K562 (cell line): ENCODE measurements at regions not wholly inside any gene's neighbourhood (a gene's known extent, or its start where the extent isn't known, plus 50 kb on each side); places are given as distances from the start of the nearest gene placed in this dataset.

ENCODE experiments used
- BRCA1 ChIP-seq, 2 experiments: fragments of 450-650 bp in 1 of 2; sonication (generic) in 1 of 2; formaldehyde crosslinking in 1 of 2; IDR thresholded peaks; 2 replicates each; pipeline versions ENCODE4 v1.5.0 to v1.6.1; 2017 to 2020; ENCODE audit warnings: mild to moderate bottlenecking in 1 of 2, missing genetic modification reagents in 1 of 2
- CTCF ChIP-seq, 3 experiments: IDR thresholded peaks in 2 of 3; conservative IDR thresholded peaks in 1 of 3; 2 replicates each; pipeline ENCODE4 v1.5.1; 2011 to 2012; ENCODE audit warnings: low read length in 3 of 3, mild to moderate bottlenecking in 3 of 3, control low read depth in 2 of 3, improper control_type of control experiment in 1 of 3, inconsistent platforms in 1 of 3, low read depth in 1 of 3, mixed read lengths in 1 of 3, moderate library complexity in 1 of 3; ENCODE audit not compliant: insufficient read depth in 2 of 3
- FOXK1 ChIP-seq: sonication (generic); formaldehyde crosslinking; IDR thresholded peaks from 2 replicates; pipeline ENCODE4 v1.8.0; 2022; ENCODE audit warnings: missing genetic modification reagents, mild to moderate bottlenecking, borderline replicate concordance
- HES1 ChIP-seq: fragments of 450-650 bp; IDR thresholded peaks from 2 replicates; pipeline ENCODE4 v1.6.1; 2016; ENCODE audit warnings: low read depth, mild to moderate bottlenecking, moderate library complexity
- PHB ChIP-seq: fragments of 250-450 bp; sonication (Bioruptor Pico); IDR thresholded peaks from 2 replicates; pipeline ENCODE4 v1.5.0; 2021
- TARDBP ChIP-seq: fragments of 450-650 bp; IDR thresholded peaks from 2 replicates; pipeline ENCODE4 v1.6.1; 2016

- TF ChIP-seq PHB (CRISPR knock-in tag) (no peak), HES1 (no peak), FOXK1 (CRISPR knock-in tag) (no peak), CTCF (IDR thresholded peaks at IDR 0.05 in 2 of 3, conservative IDR thresholded peaks at IDR 0.05 in 1 of 3; ENCODE audit: insufficient read depth in 2 of 3, low read depth in 1 of 3, low read length in 3 of 3) (no peak), TARDBP (no peak), BRCA1 (IDR thresholded peaks at IDR 0.05) (no peak), BRCA1 (CRISPR knock-in tag; IDR thresholded peaks at IDR 0.05) (no peak)
Observed at GRCh38 chr9:91038483-91039124, 237.0 kb downstream of the SYK start.
